ENCODE measurements at regions not wholly inside any gene's neighbourhood (a gene's known extent, or its start where the extent isn't known, plus 50 kb on each side); places are given as distances from the start of the nearest gene placed in this dataset.
"Not testable (repeated sequence)": the region's sequence is repeated elsewhere in the genome, so short reads cannot be mapped to it uniquely, and the experiment has no call there.

DNA sequence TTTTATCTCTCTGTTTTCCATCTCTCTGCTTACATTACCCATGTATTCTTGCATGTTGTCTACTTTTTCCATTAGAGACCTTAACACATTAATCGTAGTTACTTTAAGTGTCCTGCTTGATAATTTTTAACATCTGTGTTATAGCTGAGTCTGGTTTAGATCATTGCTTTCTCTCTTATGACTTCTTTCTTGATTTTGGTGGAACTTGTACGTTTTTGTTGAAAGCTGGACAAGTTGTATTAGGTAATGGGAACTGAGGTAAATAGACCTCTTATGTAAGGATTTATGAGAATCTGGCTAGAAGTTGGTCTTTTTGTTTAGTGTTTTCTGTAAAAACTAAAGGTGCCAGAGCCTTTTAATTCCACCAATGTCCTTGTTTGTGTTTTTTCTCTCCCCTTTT lies 100.8 kb upstream of the LYZL2 start:
- Histone ChIP-seq H3K4me3 (no peak overlapping the region), H3K36me3 (no peaks in the 10 kb centered on the region), H3K9me3 (no peaks in the 10 kb centered on the region), H3K27me3 (no peaks in the 10 kb centered on the region), H3K27ac (no peak overlapping the region), H3K4me1 (no peaks in the 10 kb centered on the region)
- DNase-seq, result no peak
- TF ChIP-seq, protein P1, sequence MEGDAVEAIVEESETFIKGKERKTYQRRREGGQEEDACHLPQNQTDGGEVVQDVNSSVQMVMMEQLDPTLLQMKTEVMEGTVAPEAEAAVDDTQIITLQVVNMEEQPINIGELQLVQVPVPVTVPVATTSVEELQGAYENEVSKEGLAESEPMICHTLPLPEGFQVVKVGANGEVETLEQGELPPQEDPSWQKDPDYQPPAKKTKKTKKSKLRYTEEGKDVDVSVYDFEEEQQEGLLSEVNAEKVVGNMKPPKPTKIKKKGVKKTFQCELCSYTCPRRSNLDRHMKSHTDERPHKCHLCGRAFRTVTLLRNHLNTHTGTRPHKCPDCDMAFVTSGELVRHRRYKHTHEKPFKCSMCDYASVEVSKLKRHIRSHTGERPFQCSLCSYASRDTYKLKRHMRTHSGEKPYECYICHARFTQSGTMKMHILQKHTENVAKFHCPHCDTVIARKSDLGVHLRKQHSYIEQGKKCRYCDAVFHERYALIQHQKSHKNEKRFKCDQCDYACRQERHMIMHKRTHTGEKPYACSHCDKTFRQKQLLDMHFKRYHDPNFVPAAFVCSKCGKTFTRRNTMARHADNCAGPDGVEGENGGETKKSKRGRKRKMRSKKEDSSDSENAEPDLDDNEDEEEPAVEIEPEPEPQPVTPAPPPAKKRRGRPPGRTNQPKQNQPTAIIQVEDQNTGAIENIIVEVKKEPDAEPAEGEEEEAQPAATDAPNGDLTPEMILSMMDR (IDR thresholded peaks at IDR 0.05), result no peak
- no peak for TF ChIP-seq POLR2A (IDR thresholded peaks at IDR 0.05)

DNA sequence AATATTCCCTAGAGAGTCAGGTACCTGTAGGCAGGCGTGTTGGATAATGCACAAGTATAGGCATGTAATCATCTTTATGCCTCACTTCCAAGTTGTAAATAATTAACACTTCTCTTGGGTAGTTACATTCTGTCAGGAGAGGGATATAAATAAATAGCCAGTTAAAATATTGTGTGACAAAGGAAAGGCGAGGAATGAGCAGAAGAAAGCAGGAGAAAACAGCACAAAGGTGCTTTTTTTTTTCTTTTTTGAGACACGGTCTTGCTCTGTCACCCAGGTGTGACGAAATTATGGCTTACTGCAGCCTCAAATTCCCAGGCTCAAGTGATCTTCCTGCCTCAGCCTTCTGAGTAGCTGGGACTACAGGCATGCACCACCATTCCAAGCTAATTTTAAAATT lies 99.2 kb upstream of the LYZL2 start:
- TF ChIP-seq, protein P1 (IDR thresholded peaks at IDR 0.05), result no peak
- TF ChIP-seq POLR2A (IDR thresholded peaks at IDR 0.05), result no peak
- Histone ChIP-seq H3K27ac (no peak overlapping the region), H3K9me3 (no peaks in the 10 kb centered on the region), H3K27me3 (no peaks in the 10 kb centered on the region), H3K4me1 (no peaks in the 10 kb centered on the region), H3K4me3 (no peak overlapping the region), H3K36me3 (no peaks in the 10 kb centered on the region)
- DNase-seq, result no peak

DNA sequence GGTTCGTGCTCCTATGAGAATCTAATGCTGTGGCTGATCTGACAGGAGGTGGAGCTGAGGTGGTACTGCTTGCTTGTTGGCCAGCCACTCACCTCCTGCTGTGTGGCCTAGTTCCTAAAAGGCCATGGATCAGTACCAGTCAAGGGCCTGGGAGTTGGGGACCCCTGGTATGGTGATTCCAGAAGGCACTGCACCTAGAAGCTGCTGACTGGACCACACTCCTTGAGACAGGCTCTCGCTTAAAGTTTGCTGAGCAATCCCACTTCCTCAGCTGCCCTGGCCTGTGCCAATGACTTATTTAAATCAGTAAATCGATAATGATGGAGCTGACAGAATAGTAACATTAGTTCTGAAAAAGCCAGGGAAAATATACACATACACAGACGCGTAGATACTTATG lies 98.6 kb upstream of the LYZL2 start:
- no peaks in the 10 kb centered on the region for H3K9me3 ChIP-seq
- no peak overlapping the region for H3K4me3 ChIP-seq
- DNase-seq, result no peak
- no peaks in the 10 kb centered on the region for H3K4me1 ChIP-seq
- TF ChIP-seq, protein P1 (IDR thresholded peaks at IDR 0.05), result no peak
- no peaks in the 10 kb centered on the region for H3K27me3 ChIP-seq
- no peaks in the 10 kb centered on the region for H3K36me3 ChIP-seq
- no peak overlapping the region for H3K27ac ChIP-seq

DNA sequence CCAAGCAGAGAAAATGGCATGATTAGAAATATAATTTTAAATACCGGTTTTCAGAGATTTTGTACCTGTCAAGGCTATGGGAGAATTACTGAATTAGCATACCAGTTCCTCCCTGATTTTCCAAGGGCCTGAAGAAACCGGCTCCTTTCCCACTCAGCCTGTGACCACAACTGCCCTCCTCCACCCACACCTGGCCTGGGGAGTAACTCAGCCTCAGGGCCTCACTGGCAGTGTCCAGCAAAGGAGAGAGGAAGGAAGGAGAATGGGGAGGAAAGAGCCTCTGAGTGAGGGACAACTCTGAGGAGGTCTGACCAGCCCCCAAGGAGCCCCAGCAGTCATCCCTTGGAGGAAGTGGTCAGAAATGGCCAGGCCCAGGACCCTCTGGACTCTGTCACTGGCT lies 98.0 kb upstream of the LYZL2 start:
- no peaks in the 10 kb centered on the region for H3K27me3 ChIP-seq
- TF ChIP-seq, protein P1 (IDR thresholded peaks at IDR 0.05), result no peak
- no peak for TF ChIP-seq POLR2A (IDR thresholded peaks at IDR 0.05)
- no peak for DNase-seq
- H3K27ac ChIP-seq, result no peak overlapping the region
- H3K36me3 ChIP-seq, result no peaks in the 10 kb centered on the region
- no peaks in the 10 kb centered on the region for H3K4me1 ChIP-seq
- no peaks in the 10 kb centered on the region for H3K9me3 ChIP-seq
- no peak overlapping the region for H3K4me3 ChIP-seq

DNA sequence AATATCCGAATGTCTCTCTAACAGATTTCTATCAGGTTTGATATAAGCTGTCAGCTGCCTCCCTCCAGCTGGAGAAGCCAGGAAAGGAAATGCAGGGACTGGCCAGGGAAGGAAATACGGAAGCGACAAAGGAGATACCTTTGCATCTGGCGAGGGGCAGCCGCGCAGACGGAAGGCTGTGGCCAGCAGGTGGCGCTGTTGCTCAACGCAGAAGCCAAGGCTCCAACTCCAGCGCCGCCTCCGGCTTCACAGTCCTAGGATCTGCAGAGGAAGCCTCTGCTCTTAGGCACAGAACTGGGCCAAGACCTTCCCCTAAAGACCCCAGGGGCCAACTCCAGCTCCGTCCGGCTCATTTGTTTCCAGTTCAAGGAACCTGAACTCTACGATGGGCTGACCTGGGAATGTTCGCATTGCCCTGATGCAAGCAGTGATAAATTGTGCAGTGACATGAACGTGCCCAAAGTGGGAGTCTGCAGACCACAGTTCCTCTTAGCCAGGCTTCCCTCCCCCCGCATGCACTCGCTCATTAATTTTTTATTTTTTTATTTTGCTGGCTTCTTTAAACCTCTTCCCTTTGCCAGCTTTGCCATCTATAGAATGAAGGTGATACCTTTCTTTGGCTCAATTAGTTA lies 97.3 kb upstream of the LYZL2 start:
- not testable (repeated sequence) for H3K27ac ChIP-seq, H3K27me3 ChIP-seq, H3K9me3 ChIP-seq, H3K4me3 ChIP-seq, H3K36me3 ChIP-seq, H3K4me1 ChIP-seq
- peak; percentile 70 to 92 (median 84) for DNase-seq
- TF ChIP-seq, protein P1 (IDR thresholded peaks at IDR 0.05), result peak in 4 of 6 experiments; percentile 34 to 61 (median 34)

DNA sequence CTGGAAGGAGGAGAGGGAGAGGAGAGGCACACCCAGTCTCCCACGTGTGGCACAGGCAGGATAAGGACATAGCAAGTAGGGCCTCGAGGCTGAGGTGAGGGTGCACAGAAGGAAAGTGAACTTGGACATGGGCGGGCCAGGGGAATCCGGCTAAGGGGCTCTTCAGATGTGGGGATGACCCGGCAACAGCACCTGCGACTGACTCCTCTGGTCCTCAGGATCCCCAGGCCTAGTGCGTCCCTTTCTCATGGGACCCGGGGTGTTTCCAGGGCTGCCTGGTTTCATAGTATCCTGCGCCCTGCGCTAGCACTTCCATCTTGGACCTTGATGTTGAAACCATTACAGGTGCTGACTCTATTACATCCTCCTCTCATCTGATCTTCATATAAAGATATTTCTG lies 96.1 kb upstream of the LYZL2 start:
- TF ChIP-seq POLR2A (IDR thresholded peaks at IDR 0.05), result no peak
- TF ChIP-seq, protein P1 (IDR thresholded peaks at IDR 0.05), result no peak
- no peak for DNase-seq
- H3K36me3 ChIP-seq, result no peaks in the 10 kb centered on the region
- H3K27ac ChIP-seq, result no peak overlapping the region
- H3K4me1 ChIP-seq, result no peaks in the 10 kb centered on the region
- no peaks in the 10 kb centered on the region for H3K27me3 ChIP-seq
- H3K9me3 ChIP-seq, result no peaks in the 10 kb centered on the region
- no peak overlapping the region for H3K4me3 ChIP-seq

Data from Peyer's patch (tissue), 4 donors.